Glomerular visceral epithelial cell (primary cell): ENCODE measurements at regions not wholly inside any gene's neighbourhood (a gene's known extent, or its start where the extent isn't known, plus 50 kb on each side); places are given as distances from the start of the nearest gene placed in this dataset.
"Not testable (repeated sequence)": the region's sequence is repeated elsewhere in the genome, so short reads cannot be mapped to it uniquely, and the experiment has no call there.

Source experiments
- DNase-seq: peaks from one replicate; pipeline ENCODE4 v3.0.0-alpha.2; 2016; ENCODE audit errors: extremely low spot score

GRCh38 chr6:156191895-156192294 is 585.3 kb upstream of the ARID1B start:
- no peak for DNase-seq

- not testable (repeated sequence) for DNase-seq
These were observed 585.8 kb upstream of the ARID1B start for GRCh38 chr6:156191390-156191789.

GRCh38 chr6:156190270-156190669 is 586.9 kb upstream of the ARID1B start:
- DNase-seq = no peak

- DNase-seq = no peak
These were observed 587.5 kb upstream of the ARID1B start for GRCh38 chr6:156189714-156190113.

- no peak for DNase-seq
These were observed 588.0 kb upstream of the ARID1B start for GRCh38 chr6:156189195-156189594.

GRCh38 chr6:156185113-156185512 is 592.1 kb upstream of the ARID1B start:
- DNase-seq = no peak

GRCh38 chr6:156183678-156184077 is 593.5 kb upstream of the ARID1B start:
- DNase-seq = no peak

- no peak for DNase-seq
These were observed 594.8 kb upstream of the ARID1B start for GRCh38 chr6:156182356-156182755.

- no peak for DNase-seq
These were observed 595.7 kb upstream of the ARID1B start for GRCh38 chr6:156181506-156181905.

- DNase-seq = peak; percentile 9
These were observed 601.2 kb upstream of the ARID1B start for GRCh38 chr6:156175971-156176421.

GRCh38 chr6:156175433-156175832 is 601.7 kb upstream of the ARID1B start:
- no peak for DNase-seq

GRCh38 chr6:156174031-156174890 is 602.9 kb upstream of the ARID1B start:
- DNase-seq = peak; percentile 2

GRCh38 chr6:156169371-156169770 is 607.8 kb upstream of the ARID1B start:
- no peak for DNase-seq

- DNase-seq = no peak
These were observed 609.5 kb upstream of the ARID1B start for GRCh38 chr6:156167625-156168071.

- no peak for DNase-seq
These were observed 610.1 kb upstream of the ARID1B start for GRCh38 chr6:156167016-156167624.

- DNase-seq = no peak
These were observed 611.1 kb upstream of the ARID1B start for GRCh38 chr6:156166093-156166492.

GRCh38 chr6:156164701-156165452 is 612.3 kb upstream of the ARID1B start:
- DNase-seq = no peak

GRCh38 chr6:156163311-156163710 is 613.9 kb upstream of the ARID1B start:
- DNase-seq = no peak

- no peak for DNase-seq
These were observed 615.7 kb upstream of the ARID1B start for GRCh38 chr6:156161471-156161870.

- DNase-seq = no peak
These were observed 616.4 kb upstream of the ARID1B start for GRCh38 chr6:156160795-156161165.

- DNase-seq = no peak
These were observed 617.0 kb upstream of the ARID1B start for GRCh38 chr6:156160007-156160794.

GRCh38 chr6:156154896-156155295 is 622.3 kb upstream of the ARID1B start:
- no peak for DNase-seq
